HepG2 (cell line): ENCODE measurements at regions not wholly inside any gene's neighbourhood (a gene's known extent, or its start where the extent isn't known, plus 50 kb on each side); places are given as distances from the start of the nearest gene placed in this dataset.

ENCODE experiments used
- ATAC-seq: fragments of 200-7000 bp; cut with Tn5 transposase; 3 replicates; pipeline ENCODE4 v1.9.1; 2020; ENCODE audit warnings: mild to moderate bottlenecking, moderate library complexity
- BruUV-seq: library from RNA; stranded (reverse); fragments of 400-500 nt; replicated peaks from 2 replicates; lab custom pipeline; 2021; lab: Mats Ljungman, UMichigan
- CTCF ChIA-PET: fragments of 300-600 bp; formaldehyde crosslinking; extraction: SDS; loops from one replicate; lab custom pipeline; 2021; ENCODE audit warnings: low total read pairs, inconsistent platforms, low intra/inter-chr PET ratio; lab: Yijun Ruan, JAX
- POLR2A ChIA-PET: fragments of 350-600 bp; sonication (Branson Sonifier 250); formaldehyde crosslinking; loops from one replicate; lab custom pipeline; 2020; ENCODE audit warnings: antibody characterized with exemption, inconsistent platforms; lab: Yijun Ruan, JAX
- DNase-seq: peaks from one replicate; pipeline ENCODE4 v3.0.0-alpha.2; 2015; ENCODE audit warnings: low spot score
- FAIRE-seq: peaks from 3 replicates; lab custom pipeline; 2011; peaks lifted over from hg19 to GRCh38; lab: Jason Lieb, UNC
- H2AFZ ChIP-seq: one replicate; pipeline ENCODE4 v1.6.1; 2011; ENCODE audit warnings: low read length, inconsistent platforms
- H3K27ac ChIP-seq: fragments of 300-600 bp; 3 replicates; pipeline ENCODE4 v1.8.0; 2011; ENCODE audit warnings: mixed run types, mild to moderate bottlenecking, mixed read lengths, low read length, inconsistent platforms; ENCODE audit not compliant: insufficient read depth; ENCODE audit errors: extremely low read length
- H3K27me3 ChIP-seq, 2 experiments: fragments of 200-600 bp in 1 of 2; 2 replicates in 1 of 2; 3 replicates in 1 of 2; pipeline versions ENCODE4 v1.6.0 to v1.8.0; 2011; ENCODE audit warnings: low read length in 2 of 2, mild to moderate bottlenecking in 2 of 2, moderate library complexity in 2 of 2, inconsistent platforms in 1 of 2; ENCODE audit not compliant: insufficient read depth in 2 of 2, control insufficient read depth in 1 of 2
- H3K36me3 ChIP-seq, 2 experiments: fragments of 200-600 bp in 1 of 2; replicated peaks in 1 of 2; 2 replicates in 1 of 2; 3 replicates in 1 of 2; pipeline versions ENCODE4 v1.5.1 to v1.8.0; 2011; ENCODE audit warnings: low read length in 2 of 2, inconsistent platforms in 1 of 2; ENCODE audit not compliant: insufficient read depth in 2 of 2, control insufficient read depth in 1 of 2
- H3K4me1 ChIP-seq: 2 replicates; pipeline ENCODE4 v1.5.1; 2012; ENCODE audit warnings: low read length, inconsistent platforms; ENCODE audit not compliant: insufficient read depth
- H3K4me2 ChIP-seq: 2 replicates; pipeline ENCODE4 v1.6.0; 2011; ENCODE audit warnings: low read depth, low read length, inconsistent platforms
- H3K4me3 ChIP-seq, 3 experiments: fragments of 200-600 bp in 1 of 3; sonication (generic), shearing (Covaris generic) in 1 of 3; replicated peaks in 1 of 3; 2 replicates each; pipeline ENCODE4 v1.5.1; 2011 to 2016; ENCODE audit warnings: low read length in 3 of 3, inconsistent platforms in 2 of 3, low read depth in 2 of 3, mild to moderate bottlenecking in 2 of 3, control low read depth in 1 of 3, mixed read lengths in 1 of 3; ENCODE audit not compliant: insufficient read depth in 1 of 3
- H3K79me2 ChIP-seq: one replicate; pipeline ENCODE4 v1.6.1; 2011; ENCODE audit warnings: low read length, inconsistent platforms; ENCODE audit not compliant: insufficient read depth
- H3K9ac ChIP-seq: 2 replicates; pipeline ENCODE4 v1.6.0; 2011; ENCODE audit warnings: mild to moderate bottlenecking, low read depth, low read length, inconsistent platforms; ENCODE audit not compliant: insufficient read depth
- H3K9me3 ChIP-seq: 2 replicates; pipeline ENCODE4 v1.5.1; 2012; ENCODE audit warnings: mild to moderate bottlenecking, low read length
- H4K20me1 ChIP-seq: 2 replicates; pipeline ENCODE4 v1.6.0; 2011; ENCODE audit warnings: inconsistent platforms, mild to moderate bottlenecking, low read length, moderate library complexity; ENCODE audit not compliant: insufficient read depth
- CSRNP2 ChIP-seq: sonication (generic); formaldehyde crosslinking; conservative IDR thresholded peaks from 2 replicates; pipeline ENCODE4 v1.8.0; 2022; ENCODE audit warnings: low read depth, missing genetic modification reagents
- HIVEP1 ChIP-seq: sonication (generic); formaldehyde crosslinking; IDR thresholded peaks from 2 replicates; pipeline ENCODE4 v1.4.0; 2020; ENCODE audit warnings: mild to moderate bottlenecking, missing genetic modification reagents
- MAF1 ChIP-seq: sonication (generic); formaldehyde crosslinking; IDR thresholded peaks from 2 replicates; pipeline ENCODE4 v1.5.0; 2020; ENCODE audit warnings: missing genetic modification reagents, borderline replicate concordance
- MYC ChIP-seq: sonication (generic); formaldehyde crosslinking; IDR thresholded peaks from 2 replicates; pipeline ENCODE4 v1.9.0; 2021; ENCODE audit warnings: missing genetic modification reagents, borderline replicate concordance
- NAIF1 ChIP-seq: sonication (generic); formaldehyde crosslinking; IDR thresholded peaks from 2 replicates; pipeline ENCODE4 v1.5.0; 2020; ENCODE audit warnings: mild to moderate bottlenecking, missing genetic modification reagents, borderline replicate concordance
- NKX3-1 ChIP-seq: sonication (generic); formaldehyde crosslinking; IDR thresholded peaks from 2 replicates; pipeline ENCODE4 v1.5.0; 2020; ENCODE audit warnings: missing genetic modification reagents
- RXRB ChIP-seq: IDR thresholded peaks from 2 replicates; pipeline ENCODE4 v1.6.1; 2016; ENCODE audit warnings: borderline replicate concordance, missing genetic modification reagents, missing compliant biosample characterization
- SMARCC2 ChIP-seq: fragments of 450-650 bp; IDR thresholded peaks from 2 replicates; pipeline ENCODE4 v1.6.1; 2017; ENCODE audit warnings: antibody characterized with exemption, mild to moderate bottlenecking
- TAF1 ChIP-seq: sonication (generic); formaldehyde crosslinking; IDR thresholded peaks from 2 replicates; pipeline ENCODE4 v1.4.0; 2020; ENCODE audit warnings: missing genetic modification reagents
- TSC22D2 ChIP-seq: sonication (generic); formaldehyde crosslinking; IDR thresholded peaks from 2 replicates; pipeline ENCODE4 v1.5.1; 2020; ENCODE audit warnings: missing genetic modification reagents, mild to moderate bottlenecking, borderline replicate concordance
- U2AF2 ChIP-seq: fragments of 200-400 bp; formaldehyde crosslinking; IDR thresholded peaks from 2 replicates; pipeline ENCODE4 v1.6.1; 2017; ENCODE audit warnings: low read depth, mild to moderate bottlenecking, low read length
- ZNF598 ChIP-seq: sonication (generic); formaldehyde crosslinking; IDR thresholded peaks from 2 replicates; pipeline ENCODE4 v1.5.1; 2020; ENCODE audit warnings: mild to moderate bottlenecking, missing genetic modification reagents, borderline replicate concordance
- ZNF674 ChIP-seq: sonication (generic); formaldehyde crosslinking; IDR thresholded peaks from 2 replicates; pipeline ENCODE4 v1.5.0; 2020; ENCODE audit warnings: low read depth, mild to moderate bottlenecking, missing genetic modification reagents
- ZNF800 ChIP-seq: sonication (generic); formaldehyde crosslinking; IDR thresholded peaks from 2 replicates; pipeline ENCODE4 v1.4.0; 2020; ENCODE audit warnings: missing genetic modification reagents
- ZSCAN21 ChIP-seq: sonication (generic); formaldehyde crosslinking; IDR thresholded peaks from 2 replicates; pipeline ENCODE4 v1.8.0; 2022; ENCODE audit warnings: mild to moderate bottlenecking, missing genetic modification reagents, moderate library complexity, borderline replicate concordance
- WGBS: methylation state at CpG from one replicate; pipeline ENCODE4 v1.1.6; 2017; ENCODE audit warnings: low lambda C conversion rate; 5-methylcytosine and 5-hydroxymethylcytosine counted together
- in situ Hi-C: cut with HindIII; loops from 2 replicates; pipeline ENCODE4 v1.10.0; 2017; ENCODE audit warnings: low pct_unique_long_range_greater_than_20kb; ENCODE audit not compliant: extremely low pct_ligation_motif_present
- intact Hi-C: fragments of 100-400 bp; cut with micrococcal nuclease; formaldehyde crosslinking; loops from one replicate; pipeline ENCODE4 v1.10.0; 2022; ENCODE audit not compliant: unreplicated experiment
- TF ChIP-seq, protein P1 (sequence below): sonication (generic); formaldehyde crosslinking; IDR thresholded peaks from 2 replicates; pipeline ENCODE4 v1.4.0; 2020; ENCODE audit warnings: mild to moderate bottlenecking, missing genetic modification reagents

- Histone ChIP-seq H3K4me3 (no peak overlapping the region), H3K79me2 (no peaks in the 10 kb centered on the region), H3K4me1 (no peaks in the 10 kb centered on the region), H3K27ac (no peak overlapping the region), H2AFZ (no peak overlapping the region), H3K9ac (no peak overlapping the region), H3K4me2 (no peak overlapping the region), H4K20me1 (no peaks in the 10 kb centered on the region)
- ATAC-seq = no peak
- FAIRE-seq = no peak
- DNase-seq = no peak
- CTCF ChIA-PET = no interaction called here
- POLR2A ChIA-PET = no interaction called here
- BruUV-seq = no TSS peak
- TF ChIP-seq MAF1 (CRISPR knock-in tag) (no peak), TSC22D2 (CRISPR knock-in tag) (no peak), ZNF800 (CRISPR knock-in tag) (no peak), HIVEP1 (CRISPR knock-in tag) (no peak), NAIF1 (CRISPR knock-in tag) (no peak), NKX3-1 (CRISPR knock-in tag) (no peak), ZSCAN21 (no peak), RXRB (CRISPR knock-in tag) (no peak), U2AF2 (no peak), TAF1 (CRISPR knock-in tag) (no peak), MYC (CRISPR knock-in tag) (no peak), CSRNP2 (CRISPR knock-in tag) (no peak), SMARCC2 (no peak), ZNF598 (CRISPR knock-in tag) (no peak), ZNF674 (CRISPR knock-in tag) (no peak)
- TF ChIP-seq, protein P1, sequence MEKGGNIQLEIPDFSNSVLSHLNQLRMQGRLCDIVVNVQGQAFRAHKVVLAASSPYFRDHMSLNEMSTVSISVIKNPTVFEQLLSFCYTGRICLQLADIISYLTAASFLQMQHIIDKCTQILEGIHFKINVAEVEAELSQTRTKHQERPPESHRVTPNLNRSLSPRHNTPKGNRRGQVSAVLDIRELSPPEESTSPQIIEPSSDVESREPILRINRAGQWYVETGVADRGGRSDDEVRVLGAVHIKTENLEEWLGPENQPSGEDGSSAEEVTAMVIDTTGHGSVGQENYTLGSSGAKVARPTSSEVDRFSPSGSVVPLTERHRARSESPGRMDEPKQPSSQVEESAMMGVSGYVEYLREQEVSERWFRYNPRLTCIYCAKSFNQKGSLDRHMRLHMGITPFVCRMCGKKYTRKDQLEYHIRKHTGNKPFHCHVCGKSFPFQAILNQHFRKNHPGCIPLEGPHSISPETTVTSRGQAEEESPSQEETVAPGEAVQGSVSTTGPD (CRISPR knock-in tag) = no peak
- TF ChIP-seq, all 625 proteins: peak for 0
- WGBS = 31% methylated on average over 4 of the region's 4 CpGs
- no peaks in the 10 kb centered on the region; a peak in 1 of 5 replicates for H3K27me3 ChIP-seq
- H3K36me3 ChIP-seq = no peaks in the 10 kb centered on the region
- intact Hi-C loops (no loop called here), in situ Hi-C loops (loop anchor here (10.0 kb wide), 1 partner anchor 406 kb away; the partner anchor contains the start of gene DNAH14)
- no peaks in the 10 kb centered on the region for H3K9me3 ChIP-seq
Observed at GRCh38 chr1:224518528-224518927, 83.9 kb upstream of the WDR26 start.
